IMR-90 (cell line): ENCODE measurements at regions not wholly inside any gene's neighbourhood (a gene's known extent, or its start where the extent isn't known, plus 50 kb on each side); places are given as distances from the start of the nearest gene placed in this dataset.

Source experiments
- ATAC-seq: fragments of 200-7000 bp; cut with Tn5 transposase; 2 replicates; pipeline ENCODE4 v1.9.1; 2020; ENCODE audit warnings: low read depth, mild to moderate bottlenecking, moderate library complexity
- BruUV-seq: library from RNA; stranded (reverse); fragments of 400-500 nt; replicated peaks from 2 replicates; lab custom pipeline; 2021; lab: Mats Ljungman, UMichigan
- CTCF ChIA-PET: fragments of 300-600 bp; formaldehyde crosslinking; extraction: SDS; loops from one replicate; lab custom pipeline; 2021; ENCODE audit warnings: antibody characterized with exemption; lab: Yijun Ruan, JAX
- POLR2A ChIA-PET: fragments of 300-600 bp; sonication (Branson Sonifier 250); formaldehyde crosslinking; loops from one replicate; lab custom pipeline; 2022; ENCODE audit warnings: antibody characterized with exemption; ENCODE audit not compliant: unreplicated experiment; lab: Charles Lee
- DNase-seq: peaks from one replicate; pipeline ENCODE4 v3.0.0; 2013
- H2AFZ ChIP-seq: replicated peaks from 2 replicates; pipeline ENCODE3; 2013; ENCODE audit warnings: low read length, mild to moderate bottlenecking; ENCODE audit not compliant: poor library complexity
- H2AK5ac ChIP-seq: 2 replicates; pipeline ENCODE4 v1.6.1; 2013; ENCODE audit warnings: low read depth, low read length, inconsistent platforms
- H2AK9ac ChIP-seq: replicated peaks from 2 replicates; pipeline ENCODE3; 2013; ENCODE audit warnings: mild to moderate bottlenecking, low read depth, low read length, moderate library complexity; ENCODE audit not compliant: poor library complexity
- H2BK120ac ChIP-seq: 2 replicates; pipeline ENCODE4 v1.6.1; 2013; ENCODE audit warnings: low read depth, low read length, inconsistent platforms
- H2BK15ac ChIP-seq: 3 replicates; pipeline ENCODE4 v1.6.1; 2013; ENCODE audit warnings: low read depth, low read length, inconsistent platforms
- H2BK20ac ChIP-seq: 2 replicates; pipeline ENCODE4 v1.6.1; 2013; ENCODE audit warnings: low read depth, mild to moderate bottlenecking, inconsistent platforms, low read length, moderate library complexity
- H2BK5ac ChIP-seq: 2 replicates; pipeline ENCODE4 v1.6.1; 2013; ENCODE audit warnings: mild to moderate bottlenecking, low read depth, low read length, inconsistent platforms; ENCODE audit not compliant: poor library complexity, severe bottlenecking
- H3K14ac ChIP-seq: replicated peaks from 2 replicates; pipeline ENCODE4 v1.6.1; 2013; ENCODE audit warnings: low read depth, low read length, inconsistent platforms
- H3K18ac ChIP-seq: 2 replicates; pipeline ENCODE4 v1.6.1; 2013; ENCODE audit warnings: low read depth, low read length, control low read depth
- H3K23ac ChIP-seq: 2 replicates; pipeline ENCODE4 v1.6.1; 2013; ENCODE audit warnings: low read depth, low read length, inconsistent platforms
- H3K27ac ChIP-seq: 2 replicates; pipeline ENCODE4 v1.5.1; 2013; ENCODE audit warnings: mild to moderate bottlenecking, control low read depth, low read length; ENCODE audit not compliant: insufficient read depth
- H3K27me3 ChIP-seq: 2 replicates; pipeline ENCODE4 v1.6.1; 2013; ENCODE audit warnings: low read length; ENCODE audit not compliant: control insufficient read depth, insufficient read depth
- H3K36me3 ChIP-seq: 2 replicates; pipeline ENCODE4 v1.6.1; 2013; ENCODE audit warnings: low read length, mixed read lengths; ENCODE audit not compliant: control insufficient read depth, insufficient read depth
- H3K4ac ChIP-seq: 2 replicates; pipeline ENCODE4 v1.6.1; 2013; ENCODE audit warnings: low read depth, low read length, inconsistent platforms
- H3K4me1 ChIP-seq: 2 replicates; pipeline ENCODE4 v1.6.1; 2013; ENCODE audit warnings: low read length, mixed read lengths; ENCODE audit not compliant: control insufficient read depth, insufficient read depth
- H3K4me2 ChIP-seq: 2 replicates; pipeline ENCODE4 v1.6.1; 2013; ENCODE audit warnings: low read depth, mild to moderate bottlenecking, control low read depth, low read length, moderate library complexity
- H3K4me3 ChIP-seq: 2 replicates; pipeline ENCODE4 v1.5.1; 2013; ENCODE audit warnings: low read depth, mild to moderate bottlenecking, control low read depth, low read length, moderate library complexity; ENCODE audit not compliant: insufficient read depth
- H3K56ac ChIP-seq: 2 replicates; pipeline ENCODE4 v1.6.1; 2013; ENCODE audit warnings: low read length, inconsistent platforms; ENCODE audit not compliant: insufficient read depth; ENCODE audit errors: extremely low read depth
- H3K79me1 ChIP-seq, 2 experiments: 2 replicates each; pipeline ENCODE4 v1.6.1; 2013; ENCODE audit warnings: low read length in 2 of 2, inconsistent platforms in 1 of 2, low read depth in 1 of 2
- H3K9ac ChIP-seq: 2 replicates; pipeline ENCODE4 v1.6.1; 2013; ENCODE audit warnings: low read depth, low read length, control low read depth
- H3K9me1 ChIP-seq: 2 replicates; pipeline ENCODE4 v1.6.1; 2013; ENCODE audit warnings: low read length, inconsistent platforms; ENCODE audit not compliant: insufficient read depth
- H3K9me3 ChIP-seq: 2 replicates; pipeline ENCODE4 v1.6.1; 2013; ENCODE audit warnings: low read length; ENCODE audit not compliant: control insufficient read depth, insufficient read depth
- H4K20me1 ChIP-seq: 2 replicates; pipeline ENCODE4 v1.6.1; 2013; ENCODE audit warnings: low read length, inconsistent platforms; ENCODE audit not compliant: insufficient read depth
- H4K5ac ChIP-seq: 2 replicates; pipeline ENCODE4 v1.6.1; 2013; ENCODE audit warnings: mild to moderate bottlenecking, low read depth, low read length, control low read depth
- H4K8ac ChIP-seq, 2 experiments: 2 replicates each; pipeline ENCODE4 v1.6.1; 2013; ENCODE audit warnings: low read depth in 2 of 2, low read length in 2 of 2, control low read depth in 1 of 2, inconsistent platforms in 1 of 2
- H4K91ac ChIP-seq: 2 replicates; pipeline ENCODE4 v1.6.1; 2013; ENCODE audit warnings: low read depth, low read length, inconsistent platforms; ENCODE audit not compliant: insufficient read depth
- CEBPB ChIP-seq: IDR thresholded peaks from 2 replicates; pipeline ENCODE4 v1.6.1; 2012; ENCODE audit warnings: low read depth, low read length, improper control_type of control experiment
- FOS ChIP-seq: fragments of 150-350 bp; IDR thresholded peaks from 2 replicates; pipeline ENCODE4 v1.6.1; 2016; ENCODE audit warnings: low read depth, low read length
- MAZ ChIP-seq: IDR thresholded peaks from 2 replicates; pipeline ENCODE4 v1.6.1; 2012; ENCODE audit warnings: low read depth, mild to moderate bottlenecking, low read length, improper control_type of control experiment, moderate library complexity, borderline replicate concordance
- MXI1 ChIP-seq: IDR thresholded peaks from 2 replicates; pipeline ENCODE4 v1.6.1; 2012; ENCODE audit warnings: low read depth, mild to moderate bottlenecking, low read length, moderate library complexity, borderline replicate concordance
- POLR2A ChIP-seq: IDR thresholded peaks from 2 replicates; pipeline ENCODE4 v1.6.1; 2012; ENCODE audit warnings: mild to moderate bottlenecking, low read depth, low read length
- RAD21 ChIP-seq: IDR thresholded peaks from 2 replicates; pipeline ENCODE4 v1.6.1; 2012; ENCODE audit warnings: low read length, improper control_type of control experiment
- RFX5 ChIP-seq: IDR thresholded peaks from 2 replicates; pipeline ENCODE4 v1.8.0; 2012; ENCODE audit warnings: low read depth, mild to moderate bottlenecking, low read length, moderate library complexity
- SMC3 ChIP-seq: fragments of 150-350 bp; IDR thresholded peaks from 2 replicates; pipeline ENCODE4 v1.6.1; 2016; ENCODE audit warnings: low read depth, mild to moderate bottlenecking, antibody characterized with exemption, low read length, moderate library complexity
- USF2 ChIP-seq: fragments of 150-350 bp; IDR thresholded peaks from 2 replicates; pipeline ENCODE4 v1.6.1; 2017; ENCODE audit warnings: mild to moderate bottlenecking, antibody characterized with exemption, low read length, low read depth
- WGBS, 2 experiments: methylation state at CpG; one replicate each; pipeline versions ENCODE4 v1.1.5 to v1.1.7; 2013; ENCODE audit warnings: missing lambda C conversion rate in 2 of 2; ENCODE audit not compliant: insufficient read length in 1 of 2; ENCODE audit errors: extremely low coverage in 2 of 2; 5-methylcytosine and 5-hydroxymethylcytosine counted together
- dilution Hi-C: fragments of 300-500 bp; cut with HindIII; formaldehyde crosslinking; loops from one replicate; pipeline ENCODE4 v1.14.3; 2018; ENCODE audit warnings: low sequenced_read_pairs; ENCODE audit not compliant: unreplicated experiment
- in situ Hi-C: fragments of 300-500 bp; cut with MboI; formaldehyde crosslinking; loops from 3 replicates; pipeline ENCODE4 v1.14.3; 2019; ENCODE audit warnings: low sequenced_read_pairs, inconsistent platforms, mixed read lengths
- intact Hi-C: fragments of 100-400 bp; cut with micrococcal nuclease; formaldehyde crosslinking; loops from 2 replicates; pipeline ENCODE4 v1.10.0; 2022
- TF ChIP-seq, protein P1 (sequence below): conservative IDR thresholded peaks from 2 replicates; pipeline ENCODE4 v1.5.1; 2012; ENCODE audit warnings: mild to moderate bottlenecking, low read depth, low read length, improper control_type of control experiment

GRCh38 chr3:34132069-34132692 lies 333.8 kb downstream of the PDCD6IP start:
- TF ChIP-seq FOS (no peak), MAZ (no peak), CEBPB (no peak), RAD21 (no peak), RFX5 (no peak), MXI1 (no peak), SMC3 (no peak), POLR2A (no peak), USF2 (no peak)
- TF ChIP-seq, protein P1, sequence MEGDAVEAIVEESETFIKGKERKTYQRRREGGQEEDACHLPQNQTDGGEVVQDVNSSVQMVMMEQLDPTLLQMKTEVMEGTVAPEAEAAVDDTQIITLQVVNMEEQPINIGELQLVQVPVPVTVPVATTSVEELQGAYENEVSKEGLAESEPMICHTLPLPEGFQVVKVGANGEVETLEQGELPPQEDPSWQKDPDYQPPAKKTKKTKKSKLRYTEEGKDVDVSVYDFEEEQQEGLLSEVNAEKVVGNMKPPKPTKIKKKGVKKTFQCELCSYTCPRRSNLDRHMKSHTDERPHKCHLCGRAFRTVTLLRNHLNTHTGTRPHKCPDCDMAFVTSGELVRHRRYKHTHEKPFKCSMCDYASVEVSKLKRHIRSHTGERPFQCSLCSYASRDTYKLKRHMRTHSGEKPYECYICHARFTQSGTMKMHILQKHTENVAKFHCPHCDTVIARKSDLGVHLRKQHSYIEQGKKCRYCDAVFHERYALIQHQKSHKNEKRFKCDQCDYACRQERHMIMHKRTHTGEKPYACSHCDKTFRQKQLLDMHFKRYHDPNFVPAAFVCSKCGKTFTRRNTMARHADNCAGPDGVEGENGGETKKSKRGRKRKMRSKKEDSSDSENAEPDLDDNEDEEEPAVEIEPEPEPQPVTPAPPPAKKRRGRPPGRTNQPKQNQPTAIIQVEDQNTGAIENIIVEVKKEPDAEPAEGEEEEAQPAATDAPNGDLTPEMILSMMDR = no peak
- H3K4ac ChIP-seq = no peak overlapping the region
- no peak overlapping the region for H2BK5ac ChIP-seq
- H3K4me3 ChIP-seq = no peak overlapping the region
- ChIA-PET POLR2A (no interaction called here), CTCF (no interaction called here)
- ATAC-seq (no peak), DNase-seq (no peak)
- no peaks in the 10 kb centered on the region for H4K20me1 ChIP-seq
- no peaks in the 10 kb centered on the region for H3K27me3 ChIP-seq
- no peak overlapping the region for H2BK20ac ChIP-seq
- H2AK9ac ChIP-seq = no peak overlapping the region
- 43% methylated on average over 2 of the region's 2 CpGs; no CpG with 5 or more reads in 1 of the 2 experiments for WGBS, 2 experiments
- H4K5ac ChIP-seq = no peak overlapping the region
- no peak overlapping the region for H2AFZ ChIP-seq
- BruUV-seq = no TSS peak
- no peak overlapping the region for H3K56ac ChIP-seq
- H3K4me2 ChIP-seq = no peak overlapping the region
- no peaks in the 10 kb centered on the region for H3K9me3 ChIP-seq
- no peak overlapping the region for H3K14ac ChIP-seq
- dilution Hi-C loops = no loop called here
- no peak overlapping the region for H2BK15ac ChIP-seq
- H4K91ac ChIP-seq = no peak overlapping the region
- H3K27ac ChIP-seq = no peak overlapping the region
- H3K23ac ChIP-seq = no peak overlapping the region
- intact Hi-C loops = no loop called here
- no peaks in the 10 kb centered on the region for H3K36me3 ChIP-seq
- in situ Hi-C loops = no loop called here
- no peaks in the 10 kb centered on the region for H3K4me1 ChIP-seq
- no peak overlapping the region for H3K18ac ChIP-seq
- H3K9me1 ChIP-seq = no peaks in the 10 kb centered on the region
- no peak overlapping the region for H2BK120ac ChIP-seq
- H3K9ac ChIP-seq = no peak overlapping the region
- no peaks in the 10 kb centered on the region for H3K79me1 ChIP-seq
- no peak overlapping the region for H2AK5ac ChIP-seq
- no peak overlapping the region for H4K8ac ChIP-seq
